GM19239 (cell line): ENCODE measurements at regions not wholly inside any gene's neighbourhood (a gene's known extent, or its start where the extent isn't known, plus 50 kb on each side); places are given as distances from the start of the nearest gene placed in this dataset.

Experiments used
- DNase-seq: peaks from one replicate; pipeline ENCODE4 v3.0.0; 2011; ENCODE audit warnings: low spot score; ENCODE audit not compliant: insufficient read length
- FAIRE-seq: peaks from 2 replicates; lab custom pipeline; 2011; peaks lifted over from hg19 to GRCh38; lab: Jason Lieb, UNC

GRCh38 chrX:43002526-43003203, 224.7 kb upstream of the PPP1R2C start:
- FAIRE-seq (peak; percentile 99), DNase-seq (no peak)

- no peak for FAIRE-seq
- DNase-seq: no peak
Measured at GRCh38 chrX:43003204-43003565, 225.2 kb upstream of the PPP1R2C start.

- no peak for DNase-seq
- FAIRE-seq: no peak
Measured at GRCh38 chrX:43003939-43004338, 226.0 kb upstream of the PPP1R2C start.

GRCh38 chrX:43005561-43005960, 227.6 kb upstream of the PPP1R2C start:
- FAIRE-seq (no peak), DNase-seq (no peak)

- FAIRE-seq (peak; percentile 87), DNase-seq (no peak)
Measured at GRCh38 chrX:43008356-43008755, 230.4 kb upstream of the PPP1R2C start.

- no peak for DNase-seq
Measured at GRCh38 chrX:43016021-43016420, 238.1 kb upstream of the PPP1R2C start.

GRCh38 chrX:43018031-43018430, 240.1 kb upstream of the PPP1R2C start:
- DNase-seq (no peak), FAIRE-seq (no peak)

More at GRCh38 chrX:43016021-43016420, 238.1 kb upstream of the PPP1R2C start:
- no peak for FAIRE-seq

- DNase-seq: no peak
- FAIRE-seq: peak; percentile 8
Measured at GRCh38 chrX:43019021-43019420, 241.1 kb upstream of the PPP1R2C start.

- peak; percentile 90 for FAIRE-seq
- DNase-seq: no peak
Measured at GRCh38 chrX:43025806-43026315, 247.9 kb upstream of the PPP1R2C start.

GRCh38 chrX:43064096-43064495, 286.1 kb upstream of the PPP1R2C start:
- FAIRE-seq: no peak
- no peak for DNase-seq

GRCh38 chrX:43065978-43066377, 288.0 kb upstream of the PPP1R2C start:
- DNase-seq (no peak), FAIRE-seq (no peak)

- no peak for DNase-seq
- no peak for FAIRE-seq
Measured at GRCh38 chrX:43068639-43069038, 290.7 kb upstream of the PPP1R2C start.

GRCh38 chrX:43083016-43083415, 305.1 kb upstream of the PPP1R2C start:
- FAIRE-seq: peak; percentile 83

GRCh38 chrX:43087830-43088229, 309.9 kb upstream of the PPP1R2C start:
- FAIRE-seq (no peak), DNase-seq (no peak)

More at GRCh38 chrX:43083016-43083415, 305.1 kb upstream of the PPP1R2C start:
- DNase-seq: no peak

GRCh38 chrX:43096830-43097229, 318.9 kb upstream of the PPP1R2C start:
- DNase-seq (no peak), FAIRE-seq (peak; percentile 31)

GRCh38 chrX:43106009-43106408, 328.0 kb upstream of the PPP1R2C start:
- no peak for FAIRE-seq
- DNase-seq: no peak

GRCh38 chrX:43108828-43109227, 330.9 kb upstream of the PPP1R2C start:
- DNase-seq: no peak
- peak; percentile 37 for FAIRE-seq

- peak; percentile 91 for FAIRE-seq
Measured at GRCh38 chrX:43121637-43122036, 343.7 kb upstream of the PPP1R2C start.

GRCh38 chrX:43139645-43140044, 361.7 kb upstream of the PPP1R2C start:
- FAIRE-seq: no peak

More at GRCh38 chrX:43121637-43122036, 343.7 kb upstream of the PPP1R2C start:
- DNase-seq: no peak

GRCh38 chrX:43140582-43140981, 362.6 kb upstream of the PPP1R2C start:
- no peak for DNase-seq
- FAIRE-seq: no peak

More at GRCh38 chrX:43139645-43140044, 361.7 kb upstream of the PPP1R2C start:
- no peak for DNase-seq

- FAIRE-seq (no peak), DNase-seq (no peak)
Measured at GRCh38 chrX:43141885-43142284, 363.9 kb upstream of the PPP1R2C start.

- DNase-seq: no peak
- peak; percentile 81 for FAIRE-seq
Measured at GRCh38 chrX:43148305-43148704, 370.3 kb upstream of the PPP1R2C start.
